Occipital lobe (tissue), 1 donor: ENCODE measurements at regions not wholly inside any gene's neighbourhood (a gene's known extent, or its start where the extent isn't known, plus 50 kb on each side); places are given as distances from the start of the nearest gene placed in this dataset.

ENCODE experiments used
- DNase-seq: peaks from one replicate; lab custom pipeline; 2025; lab: John Stamatoyannopoulos, UW

- DNase-seq, result no peak
These were observed 266.1 kb upstream of the SIX2 start for GRCh38 chr2:45275242-45275805.

GRCh38 chr2:45274250-45274926 is 265.1 kb upstream of the SIX2 start:
- DNase-seq, result no peak

- DNase-seq, result no peak
These were observed 264.4 kb upstream of the SIX2 start for GRCh38 chr2:45273412-45274249.

GRCh38 chr2:45272549-45273265 is 263.5 kb upstream of the SIX2 start:
- no peak for DNase-seq

GRCh38 chr2:45269149-45269793 is 260.0 kb upstream of the SIX2 start:
- no peak for DNase-seq

GRCh38 chr2:45268631-45269030 is 259.4 kb upstream of the SIX2 start:
- DNase-seq, result no peak

GRCh38 chr2:45267062-45267792 is 258.0 kb upstream of the SIX2 start:
- no peak for DNase-seq

GRCh38 chr2:45265336-45265735 is 256.1 kb upstream of the SIX2 start:
- DNase-seq, result no peak

- no peak for DNase-seq
These were observed 255.3 kb upstream of the SIX2 start for GRCh38 chr2:45264227-45265225.

GRCh38 chr2:45263147-45263546 is 253.9 kb upstream of the SIX2 start:
- no peak for DNase-seq

- no peak for DNase-seq
These were observed 252.5 kb upstream of the SIX2 start for GRCh38 chr2:45261746-45262145.

- no peak for DNase-seq
These were observed 251.7 kb upstream of the SIX2 start for GRCh38 chr2:45260946-45261345.

GRCh38 chr2:45259547-45260160 is 250.4 kb upstream of the SIX2 start:
- no peak for DNase-seq

GRCh38 chr2:45259138-45259537 is 249.9 kb upstream of the SIX2 start:
- no peak for DNase-seq

GRCh38 chr2:45258311-45258710 is 249.1 kb upstream of the SIX2 start:
- DNase-seq, result no peak

- DNase-seq, result no peak
These were observed 248.6 kb upstream of the SIX2 start for GRCh38 chr2:45257820-45258219.

- DNase-seq, result no peak
These were observed 247.8 kb upstream of the SIX2 start for GRCh38 chr2:45256867-45257641.

- peak; percentile 18 for DNase-seq
These were observed 247.1 kb upstream of the SIX2 start for GRCh38 chr2:45256173-45256866.
